Colonic mucosa (tissue), 4 donors: ENCODE measurements at regions not wholly inside any gene's neighbourhood (a gene's known extent, or its start where the extent isn't known, plus 50 kb on each side); places are given as distances from the start of the nearest gene placed in this dataset.

ENCODE experiments used
- DNase-seq: peaks from one replicate; pipeline ENCODE4 v3.0.0-alpha.2; 2020
- H3K27ac ChIP-seq: fragments of 200-600 bp; one replicate; pipeline ENCODE4 v1.8.0; 2021
- H3K27me3 ChIP-seq: fragments of 200-600 bp; one replicate; pipeline ENCODE4 v1.8.0; 2021
- H3K36me3 ChIP-seq: fragments of 200-600 bp; one replicate; pipeline ENCODE4 v1.8.0; 2021
- H3K4me1 ChIP-seq: fragments of 200-600 bp; one replicate; pipeline ENCODE4 v1.8.0; 2021; ENCODE audit warnings: mild to moderate bottlenecking
- H3K4me3 ChIP-seq: fragments of 200-600 bp; one replicate; pipeline ENCODE4 v1.8.0; 2021
- H3K9ac ChIP-seq, 2 donors: one replicate each; pipeline ENCODE4 v1.7.0; 2013; ENCODE audit warnings: control low read depth in 2 of 2, low read depth in 2 of 2, low read length in 2 of 2
- H3K9me3 ChIP-seq: fragments of 200-600 bp; one replicate; pipeline ENCODE4 v1.8.0; 2021
- CTCF ChIP-seq: fragments of 200-600 bp; IDR thresholded peaks from one replicate; pipeline ENCODE4 v1.8.0; 2022; ENCODE audit warnings: antibody characterized with exemption, mild to moderate bottlenecking
- intact Hi-C: fragments of 100-400 bp; cut with DNase I; formaldehyde crosslinking; loops from one replicate; pipeline ENCODE4 v1.14.1; 2022
- donor health status: healthy.
- donor health status: DM: no; HTN: no; CAD: no.
- donor health status: DM: no; HTN: no; CAD: no.

GRCh38 chr1:61515096-61515495 is 209.8 kb downstream of the TM2D1 start:
- intact Hi-C loops: no loop called here
- no peaks in the 10 kb centered on the region for H3K4me1 ChIP-seq
- H3K9me3 ChIP-seq: no peaks in the 10 kb centered on the region
- H3K4me3 ChIP-seq: no peak overlapping the region
- no peak overlapping the region for H3K9ac ChIP-seq
- H3K27me3 ChIP-seq: no peaks in the 10 kb centered on the region
- TF ChIP-seq CTCF: no peak
- no peaks in the 10 kb centered on the region for H3K36me3 ChIP-seq
- DNase-seq: no peak
- H3K27ac ChIP-seq: no peak overlapping the region
